Right ventricle myocardium superior (tissue), 1 donor: ENCODE measurements at regions not wholly inside any gene's neighbourhood (a gene's known extent, or its start where the extent isn't known, plus 50 kb on each side); places are given as distances from the start of the nearest gene placed in this dataset.
A peak's percentile ranks its signal among the peaks of the same experiment; 100 is the strongest.

Experiments used
- ATAC-seq: fragments of 200-7000 bp; cut with Tn5 transposase; one replicate; pipeline ENCODE4 v1.9.1; 2020; ENCODE audit warnings: mild to moderate bottlenecking; ENCODE audit not compliant: poor library complexity
- DNase-seq: peaks from one replicate; pipeline ENCODE4 v3.0.0-alpha.2; 2020
- intact Hi-C: fragments of 100-400 bp; cut with DNase I; formaldehyde crosslinking; loops from one replicate; pipeline ENCODE4 v1.11.2; 2022
- donor health status: DM: no; HTN: yes; CAD: no; lungs with severe emphysema.

DNA sequence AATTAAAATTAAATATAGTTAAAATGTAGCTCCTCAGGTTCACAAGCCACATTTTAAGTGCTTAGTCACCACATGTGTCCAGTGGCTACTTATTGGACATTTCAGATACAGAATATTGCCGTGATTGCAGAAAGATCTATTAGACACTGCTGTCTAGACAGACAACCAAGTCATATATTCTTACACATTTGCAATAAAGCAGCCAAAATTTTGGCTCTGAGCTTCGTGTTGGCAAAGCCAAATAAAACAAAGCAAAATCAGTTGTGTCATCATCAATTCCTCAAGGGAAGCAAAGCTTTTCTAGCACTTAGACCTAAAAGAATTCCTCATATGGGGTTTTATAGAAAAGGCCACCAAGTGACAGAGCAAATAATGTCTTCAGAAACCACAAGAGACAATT lies 193.1 kb upstream of the LPP start:
- intact Hi-C loops: no loop called here
- ATAC-seq (no peak), DNase-seq (no peak)

DNA sequence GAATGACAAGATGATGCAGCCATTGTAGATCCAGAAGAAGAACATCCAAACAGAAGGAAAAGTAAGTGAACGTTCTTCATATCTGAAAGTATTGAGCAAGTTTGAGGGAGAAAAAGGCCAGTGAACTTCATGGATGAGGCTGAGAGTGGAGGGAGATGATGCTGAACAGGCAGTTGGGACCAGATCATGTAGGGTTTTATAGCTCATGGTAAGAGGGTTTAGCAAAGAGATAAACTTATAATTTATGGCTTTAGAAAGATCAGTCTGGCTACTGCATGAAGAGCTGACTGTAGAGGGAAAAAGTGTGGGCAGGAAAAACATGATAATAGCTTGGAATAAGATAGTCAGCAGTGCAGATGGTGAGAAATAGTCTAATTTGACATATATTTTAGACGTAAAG lies 192.6 kb upstream of the LPP start:
- intact Hi-C loops: no loop called here
- DNase-seq (no peak), ATAC-seq (no peak)

DNA sequence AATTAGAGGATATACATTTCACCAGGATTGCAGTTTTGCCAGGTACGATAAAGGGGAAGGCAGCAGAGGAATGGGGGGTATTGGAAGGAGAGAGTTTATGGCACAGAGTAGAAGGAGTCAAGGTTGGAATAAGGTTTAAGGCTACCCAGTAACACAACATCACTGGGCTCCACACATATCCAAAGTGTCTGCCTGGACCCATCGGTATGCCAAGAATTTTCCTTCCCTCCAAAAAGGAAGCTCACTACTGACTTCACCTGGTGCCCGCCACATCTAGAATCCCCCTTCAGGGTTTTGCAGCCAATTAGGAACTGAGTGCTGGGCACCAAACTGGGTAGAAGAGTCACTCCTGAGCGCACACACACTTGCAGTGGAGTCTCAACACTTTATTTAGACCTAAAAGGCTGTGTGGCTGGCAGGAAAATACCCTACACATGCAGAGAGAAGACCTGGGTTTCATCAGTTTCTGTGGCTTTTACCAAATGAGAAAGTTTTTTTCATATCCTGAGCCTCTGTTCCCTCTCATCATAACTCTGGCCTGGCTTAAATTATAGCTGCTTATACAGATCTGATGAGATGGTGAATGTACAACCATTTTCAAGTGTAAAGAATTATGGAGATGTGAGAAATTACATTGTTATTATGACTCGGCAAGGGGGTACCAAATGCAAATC lies 190.8 kb upstream of the LPP start:
- intact Hi-C loops: no loop called here
- ATAC-seq (no peak), DNase-seq (no peak)

DNA sequence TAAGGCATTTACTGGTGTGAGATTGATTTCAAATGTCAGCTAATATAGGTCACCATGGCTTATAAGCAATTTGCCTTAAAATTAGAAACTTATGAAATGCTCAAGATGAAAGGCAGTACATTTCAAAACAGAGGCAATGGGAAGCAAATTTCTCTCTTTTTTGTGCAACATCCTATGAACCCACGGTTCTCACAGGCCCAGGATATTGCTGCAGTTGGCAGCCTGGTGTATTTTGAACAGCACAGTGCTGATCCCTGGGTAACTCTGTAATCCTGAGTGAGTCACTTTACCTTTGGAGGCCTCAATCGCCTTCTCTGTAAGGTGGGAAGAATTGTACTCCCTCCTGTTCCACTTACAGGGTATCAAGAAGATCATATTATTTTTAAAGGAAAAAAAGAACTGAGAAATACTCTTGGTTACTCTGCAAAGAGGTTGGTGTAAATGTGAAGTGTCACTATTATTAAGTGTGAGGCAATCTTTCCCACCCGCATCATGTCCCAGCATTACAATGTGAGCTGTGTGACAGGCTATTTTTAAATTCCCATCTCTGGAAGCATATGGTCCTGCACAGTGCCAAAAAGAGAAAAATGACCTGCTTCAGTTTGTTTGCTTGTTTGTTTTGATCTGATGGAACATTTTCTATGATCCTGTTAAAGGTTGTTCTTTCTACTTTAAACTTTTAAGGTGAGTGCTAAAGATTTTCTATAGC lies 190.1 kb upstream of the LPP start:
- intact Hi-C loops: no loop called here
- peak; percentile 89 for ATAC-seq
- no peak for DNase-seq

GRCh38 chr3:187964760-187965159 lies 189.2 kb upstream of the LPP start:
- DNase-seq: no peak
- intact Hi-C loops: no loop called here
- ATAC-seq: no peak

- DNase-seq: no peak
- intact Hi-C loops: no loop called here
- ATAC-seq: no peak
These were observed 187.9 kb upstream of the LPP start for GRCh38 chr3:187966096-187966495.

GRCh38 chr3:187966636-187967406 lies 187.1 kb upstream of the LPP start:
- DNase-seq: no peak
- intact Hi-C loops: no loop called here
- ATAC-seq: peak; percentile 58

- ATAC-seq (no peak), DNase-seq (no peak)
- intact Hi-C loops: no loop called here
These were observed 186.0 kb upstream of the LPP start for GRCh38 chr3:187967993-187968392.

- intact Hi-C loops: no loop called here
- DNase-seq: no peak
These were observed 184.9 kb upstream of the LPP start for GRCh38 chr3:187968883-187969580.

GRCh38 chr3:187969581-187969950 lies 184.4 kb upstream of the LPP start:
- DNase-seq: no peak
- intact Hi-C loops: no loop called here
- ATAC-seq: no peak

More at GRCh38 chr3:187968883-187969580, 184.9 kb upstream of the LPP start:
- ATAC-seq: peak; percentile 10

DNA sequence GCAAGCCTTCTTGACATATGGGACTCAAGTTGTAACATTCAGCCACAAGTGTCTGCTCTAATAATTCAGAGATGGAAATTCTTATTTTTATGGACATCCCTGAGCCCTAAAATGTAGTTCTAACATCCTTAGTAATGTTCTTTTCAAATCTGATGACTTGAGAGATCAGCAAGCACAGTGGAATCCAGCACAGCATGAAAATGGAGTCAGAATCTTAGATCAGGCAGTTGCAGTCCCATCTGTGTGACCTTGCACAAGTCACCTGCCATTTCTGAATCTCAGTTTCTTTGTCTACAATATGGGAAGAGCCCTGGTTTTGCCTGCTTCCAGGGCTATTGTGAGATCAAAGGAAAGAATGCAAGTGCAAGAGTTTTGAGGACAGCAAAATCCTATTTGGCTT lies 183.9 kb upstream of the LPP start:
- DNase-seq (no peak), ATAC-seq (no peak)
- intact Hi-C loops: no loop called here

GRCh38 chr3:187971629-187972028 lies 182.3 kb upstream of the LPP start:
- intact Hi-C loops: no loop called here
- DNase-seq: no peak
- ATAC-seq: no peak

- ATAC-seq: no peak
- intact Hi-C loops: no loop called here
- DNase-seq: no peak
These were observed 181.5 kb upstream of the LPP start for GRCh38 chr3:187972454-187972853.

DNA sequence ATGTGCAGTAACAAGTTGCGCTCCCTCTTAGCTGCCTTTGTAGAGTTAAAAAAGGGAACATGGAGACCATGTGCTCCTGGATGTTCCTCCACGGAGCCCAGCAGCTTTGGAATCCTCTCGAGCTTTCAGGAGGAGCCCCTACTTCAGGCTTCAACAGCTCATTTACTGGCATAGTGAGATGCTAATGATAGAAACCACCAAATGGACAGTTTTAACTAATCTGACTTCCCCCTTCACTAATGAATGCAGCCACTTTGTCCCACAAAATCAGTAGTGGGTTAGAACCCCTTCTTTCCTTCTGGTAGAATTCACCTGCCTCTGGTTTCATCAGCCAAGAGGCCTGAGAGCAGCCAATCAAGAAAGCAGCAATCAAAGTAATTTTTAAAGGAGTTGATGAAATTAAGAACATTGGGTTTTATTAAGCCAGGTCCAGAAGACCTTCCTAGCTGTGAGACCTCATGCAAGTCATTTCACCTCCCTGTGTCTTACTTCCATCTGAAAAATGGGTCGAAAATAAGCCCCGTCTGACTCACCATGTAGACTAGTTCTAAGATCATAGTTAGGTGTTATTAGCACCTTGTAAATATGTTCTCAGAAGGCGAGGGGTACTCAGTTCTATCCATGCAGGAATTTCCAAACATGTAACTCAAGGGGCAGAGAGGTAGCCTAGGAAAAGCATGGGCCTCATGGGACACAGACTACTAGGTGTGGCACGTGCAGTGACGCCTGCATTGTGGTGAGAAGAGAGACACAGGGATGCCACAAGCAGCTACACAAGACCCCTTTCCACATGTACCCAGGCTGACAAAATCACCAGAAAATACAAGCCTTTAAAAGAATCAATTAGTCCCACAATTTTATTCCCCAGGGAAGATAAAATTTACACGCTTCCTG lies 179.7 kb upstream of the LPP start:
- ATAC-seq (no peak), DNase-seq (no peak)
- intact Hi-C loops: no loop called here

DNA sequence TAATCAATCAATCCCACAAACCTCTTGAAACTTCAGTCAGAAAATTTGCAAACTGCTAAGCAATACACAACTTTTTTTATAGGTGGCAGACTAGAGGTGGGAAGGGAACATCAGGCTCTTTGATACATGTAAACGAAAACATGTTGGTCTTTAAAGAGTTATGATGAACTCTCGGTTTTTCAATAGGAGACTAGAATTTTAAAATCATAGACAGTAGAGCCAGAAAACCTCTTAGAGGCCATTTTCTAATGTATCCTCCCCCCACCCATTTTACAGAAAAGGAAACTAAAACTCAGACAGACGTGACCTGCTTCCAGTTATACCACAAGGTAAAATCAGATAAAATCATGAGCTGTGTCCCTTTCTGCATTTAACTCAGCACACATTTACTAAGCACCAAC lies 179.1 kb upstream of the LPP start:
- no peak for DNase-seq
- intact Hi-C loops: no loop called here
- ATAC-seq: no peak

DNA sequence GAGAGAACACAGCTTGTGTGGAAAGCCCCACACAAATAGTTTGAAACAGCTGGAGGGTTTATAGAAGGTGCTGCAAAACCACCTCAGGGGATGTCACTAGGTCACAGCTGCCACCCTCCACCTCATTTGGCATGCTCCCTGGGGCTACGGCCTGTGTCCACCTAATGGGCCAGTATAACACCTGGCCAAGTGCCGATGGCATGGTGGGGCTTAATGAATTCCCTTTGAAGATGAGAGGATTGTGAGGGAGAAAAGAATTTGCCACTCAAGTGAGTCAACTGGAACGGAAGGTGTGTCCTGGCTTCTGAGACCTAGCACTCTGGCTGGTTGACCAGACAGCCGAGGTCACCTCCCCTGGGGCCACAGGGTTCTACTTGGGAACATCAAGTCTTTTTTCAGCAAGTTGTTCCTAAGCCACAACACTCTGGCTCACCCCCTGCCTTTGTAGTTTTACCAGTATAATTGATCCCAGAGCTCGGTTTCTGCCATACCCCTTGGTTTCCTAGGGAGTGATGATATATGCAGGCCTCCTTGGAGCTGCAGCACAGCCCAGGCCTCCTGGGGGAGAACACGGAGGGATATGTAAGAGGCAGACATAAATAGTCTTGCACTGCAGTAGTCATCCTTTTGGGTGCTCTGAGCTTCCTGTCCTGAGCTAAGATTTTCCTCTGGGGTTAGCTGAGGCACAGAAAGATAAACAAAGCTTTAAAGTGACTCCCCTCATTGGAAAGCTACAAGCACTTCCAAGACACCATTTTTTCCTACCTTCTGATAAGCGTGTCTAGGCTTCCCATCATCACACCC lies 178.2 kb upstream of the LPP start:
- no peak for DNase-seq
- ATAC-seq: peak; percentile 29
- intact Hi-C loops: no loop called here

- ATAC-seq: no peak
- intact Hi-C loops: no loop called here
These were observed 177.5 kb upstream of the LPP start for GRCh38 chr3:187976365-187976900.

More at GRCh38 chr3:187976365-187976900, 177.5 kb upstream of the LPP start:
- DNase-seq: no peak
